SK-N-SH (cell line): ENCODE measurements at regions not wholly inside any gene's neighbourhood (a gene's known extent, or its start where the extent isn't known, plus 50 kb on each side); places are given as distances from the start of the nearest gene placed in this dataset.

ENCODE experiments used
- CTCF ChIA-PET: fragments of 300-600, 350-600 bp; formaldehyde crosslinking; extraction: SDS; loops from one replicate; lab custom pipeline; 2021; lab: Yijun Ruan, JAX
- POLR2A ChIA-PET: fragments of 350-600 bp; sonication (Branson Sonifier 250); formaldehyde crosslinking; extraction: SDS; loops from one replicate; lab custom pipeline; 2020; ENCODE audit warnings: antibody characterized with exemption, inconsistent platforms; lab: Yijun Ruan, JAX
- DNase-seq: peaks from one replicate; pipeline ENCODE4 v3.0.0; 2012
- H2AFZ ChIP-seq: fragments of 200-600 bp; sonication (generic); 2 replicates; pipeline ENCODE4 v1.8.1; 2016; ENCODE audit warnings: antibody characterized with exemption, mild to moderate bottlenecking, low read depth
- H3F3A ChIP-seq: fragments of 200-600 bp; sonication (generic); replicated peaks from 2 replicates; pipeline ENCODE3; 2016; ENCODE audit warnings: antibody characterized with exemption, mild to moderate bottlenecking; ENCODE audit not compliant: insufficient read depth
- H3K27ac ChIP-seq, 2 experiments: fragments of 200-500 bp in 1 of 2; fragments of 200-600 bp in 1 of 2; sonication (Bioruptor generic) in 1 of 2; sonication (generic), shearing (Covaris generic) in 1 of 2; 2 replicates each; pipeline versions ENCODE4 v1.5.1 to v1.6.1; 2014 to 2016; ENCODE audit warnings: low read depth in 2 of 2, inconsistent platforms in 1 of 2, low read length in 1 of 2, mild to moderate bottlenecking in 1 of 2, mixed read lengths in 1 of 2
- H3K27me3 ChIP-seq: fragments of 200-600 bp; sonication (generic), shearing (Covaris generic); 2 replicates; pipeline ENCODE4 v1.6.1; 2016; ENCODE audit warnings: mixed run types; ENCODE audit not compliant: insufficient read depth
- H3K36me3 ChIP-seq, 2 experiments: fragments of 200-500 bp in 1 of 2; fragments of 200-600 bp in 1 of 2; sonication (Bioruptor generic) in 1 of 2; sonication (generic) in 1 of 2; replicated peaks in 1 of 2; 2 replicates each; pipeline versions ENCODE3 to v1.5.1; 2014 to 2016; ENCODE audit warnings: low read length in 1 of 2, mild to moderate bottlenecking in 1 of 2; ENCODE audit not compliant: insufficient read depth in 2 of 2, control insufficient read depth in 1 of 2
- H3K4me1 ChIP-seq, 2 experiments: fragments of 200-500 bp in 1 of 2; fragments of 200-600 bp in 1 of 2; sonication (Bioruptor generic) in 1 of 2; sonication (generic), shearing (Covaris generic) in 1 of 2; 2 replicates each; pipeline versions ENCODE4 v1.5.1 to v1.6.1; 2014 to 2016; ENCODE audit warnings: low read depth in 1 of 2, low read length in 1 of 2, mixed run types in 1 of 2; ENCODE audit not compliant: insufficient read depth in 2 of 2, control insufficient read depth in 1 of 2
- H3K4me2 ChIP-seq: fragments of 200-600 bp; sonication (generic), shearing (Covaris generic); 2 replicates; pipeline ENCODE4 v1.6.1; 2017; ENCODE audit warnings: mixed run types
- H3K4me3 ChIP-seq, 2 experiments: fragments of 200-500 bp in 1 of 2; fragments of 200-600 bp in 1 of 2; sonication (Bioruptor generic) in 1 of 2; sonication (generic), shearing (Covaris generic) in 1 of 2; 2 replicates each; pipeline versions ENCODE4 v1.5.1 to v1.8.1; 2014 to 2016; ENCODE audit warnings: low read depth in 2 of 2, inconsistent platforms in 1 of 2, low read length in 1 of 2, mild to moderate bottlenecking in 1 of 2, mixed read lengths in 1 of 2, moderate library complexity in 1 of 2
- H3K79me2 ChIP-seq: fragments of 200-600 bp; sonication (generic); 2 replicates; pipeline ENCODE4 v1.8.1; 2017; ENCODE audit warnings: mild to moderate bottlenecking; ENCODE audit not compliant: insufficient read depth
- H3K9ac ChIP-seq: fragments of 200-600 bp; sonication (generic); 2 replicates; pipeline ENCODE4 v1.6.1; 2017; ENCODE audit warnings: mixed run types
- H3K9me2 ChIP-seq: fragments of 200-600 bp; sonication (generic); 2 replicates; pipeline ENCODE4 v1.6.1; 2017; ENCODE audit warnings: mixed run types
- H3K9me3 ChIP-seq: fragments of 200-600 bp; sonication (generic); 2 replicates; pipeline ENCODE4 v1.6.1; 2017; ENCODE audit warnings: mixed run types, mild to moderate bottlenecking, moderate library complexity
- H4K20me1 ChIP-seq: fragments of 200-600 bp; sonication (generic); 2 replicates; pipeline ENCODE4 v1.6.1; 2017; ENCODE audit warnings: mild to moderate bottlenecking, mixed run types; ENCODE audit not compliant: insufficient read depth
- ELF1 ChIP-seq: IDR thresholded peaks from 2 replicates; pipeline ENCODE4 v1.4.0; 2012
- EP300 ChIP-seq, 2 experiments: IDR thresholded peaks; 2 replicates each; pipeline versions ENCODE4 v1.4.0 to v1.6.1; 2012; ENCODE audit warnings: borderline replicate concordance in 1 of 2, low read depth in 1 of 2, low read length in 1 of 2
- MEF2A ChIP-seq: IDR thresholded peaks from 2 replicates; pipeline ENCODE4 v1.4.0; 2012; ENCODE audit warnings: low read depth, borderline replicate concordance
- NFIC ChIP-seq: IDR thresholded peaks from 2 replicates; pipeline ENCODE4 v1.4.0; 2012; ENCODE audit warnings: borderline replicate concordance
- NRF1 ChIP-seq: IDR thresholded peaks from 2 replicates; pipeline ENCODE4 v1.6.1; 2012; ENCODE audit warnings: low read depth, mild to moderate bottlenecking, low read length
- POLR2AphosphoS5 ChIP-seq: IDR thresholded peaks from 2 replicates; pipeline ENCODE4 v1.6.1; 2012; ENCODE audit warnings: low read depth, low read length
- RCOR1 ChIP-seq: fragments of 150-350 bp; IDR thresholded peaks from 2 replicates; pipeline ENCODE4 v1.6.1; 2017; ENCODE audit warnings: antibody characterized with exemption, low read length
- REST ChIP-seq: IDR thresholded peaks from 2 replicates; pipeline ENCODE4 v1.6.1; 2012; ENCODE audit warnings: mild to moderate bottlenecking, low read depth, low read length, moderate library complexity
- TAF1 ChIP-seq: IDR thresholded peaks from 2 replicates; pipeline ENCODE4 v1.6.1; 2012; ENCODE audit warnings: low read depth, mild to moderate bottlenecking, low read length, moderate library complexity, borderline replicate concordance
- TCF12 ChIP-seq: IDR thresholded peaks from 2 replicates; pipeline ENCODE4 v1.4.0; 2012
- USF1 ChIP-seq: IDR thresholded peaks from 2 replicates; pipeline ENCODE4 v1.4.0; 2012; ENCODE audit warnings: low read depth, borderline replicate concordance
- USF2 ChIP-seq: fragments of 150-350 bp; IDR thresholded peaks from 2 replicates; pipeline ENCODE4 v1.6.1; 2017; ENCODE audit warnings: antibody characterized with exemption, low read length, low read depth, borderline replicate concordance
- WGBS: methylation state at CpG from one replicate; pipeline ENCODE4 v1.1.6; 2017; ENCODE audit warnings: low lambda C conversion rate; 5-methylcytosine and 5-hydroxymethylcytosine counted together
- TF ChIP-seq, protein P1 (sequence below): IDR thresholded peaks from 2 replicates; pipeline ENCODE4; 2012

DNA sequence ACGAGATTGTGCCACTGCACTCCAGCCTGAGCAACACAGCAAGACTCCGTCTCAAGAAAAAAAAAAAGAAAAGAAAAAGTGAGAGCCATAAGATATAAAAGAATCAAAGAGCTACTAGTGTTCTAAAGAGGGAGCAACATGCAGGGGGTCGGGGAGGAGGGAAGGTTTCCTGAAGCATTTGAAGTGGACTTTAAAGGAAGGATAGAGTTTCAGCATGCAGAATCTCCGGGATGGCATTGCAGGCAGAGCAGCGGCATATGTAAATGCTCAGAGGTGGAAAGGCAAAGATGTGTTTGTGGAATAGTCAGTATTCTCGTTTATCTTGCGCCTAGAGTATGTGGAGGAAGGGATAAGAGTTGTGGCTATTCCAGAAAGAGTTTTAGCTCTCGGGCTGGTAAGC is 447.6 kb upstream of the NFE2L3 start:
- no peak for DNase-seq
- ChIA-PET CTCF (interaction anchor here (0.6 to 1.9 kb wide), 4 partner anchors 10 to 422 kb away, joined by 3 to 4 read pairs (median 4); no protein-coding TSS in a partner anchor), POLR2A (interaction anchor here (0.6 to 0.7 kb wide), 2 partner anchors 22 to 117 kb away, joined by 4 to 5 read pairs; no protein-coding TSS in a partner anchor)
- WGBS = 46% methylated on average over 8 of the region's 8 CpGs
- H3K9me3 ChIP-seq = peaks cover 9% of the 10 kb centered on the region; the same call in 1 of the 2 replicates
- H3K4me3 ChIP-seq = no peak overlapping the region
- H3K27me3 ChIP-seq = no peaks in the 10 kb centered on the region
- no peak for TF ChIP-seq USF1
- TF ChIP-seq POLR2AphosphoS5 = no peak
- no peak for TF ChIP-seq NRF1
- TF ChIP-seq ELF1 = no peak
- TF ChIP-seq RCOR1 = no peak
- no peak for TF ChIP-seq TAF1
- no peak for TF ChIP-seq REST
- no peak for TF ChIP-seq USF2
- no peak for TF ChIP-seq MEF2A
- TF ChIP-seq, protein P1, sequence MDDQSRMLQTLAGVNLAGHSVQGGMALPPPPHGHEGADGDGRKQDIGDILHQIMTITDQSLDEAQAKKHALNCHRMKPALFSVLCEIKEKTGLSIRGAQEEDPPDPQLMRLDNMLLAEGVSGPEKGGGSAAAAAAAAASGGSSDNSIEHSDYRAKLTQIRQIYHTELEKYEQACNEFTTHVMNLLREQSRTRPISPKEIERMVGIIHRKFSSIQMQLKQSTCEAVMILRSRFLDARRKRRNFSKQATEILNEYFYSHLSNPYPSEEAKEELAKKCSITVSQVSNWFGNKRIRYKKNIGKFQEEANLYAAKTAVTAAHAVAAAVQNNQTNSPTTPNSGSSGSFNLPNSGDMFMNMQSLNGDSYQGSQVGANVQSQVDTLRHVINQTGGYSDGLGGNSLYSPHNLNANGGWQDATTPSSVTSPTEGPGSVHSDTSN = no peak
- TF ChIP-seq TCF12 = no peak
- no peak for TF ChIP-seq NFIC
- no peak for TF ChIP-seq EP300 (IDR thresholded peaks at IDR 0.05; ENCODE audit: borderline replicate concordance in 1 of 2, low read depth in 1 of 2, low read length in 1 of 2)
- no peaks in the 10 kb centered on the region for H3K36me3 ChIP-seq
- H3K4me2 ChIP-seq = no peak overlapping the region
- H3K9ac ChIP-seq = no peak overlapping the region
- no peak overlapping the region for H3K27ac ChIP-seq
- H4K20me1 ChIP-seq = no peaks in the 10 kb centered on the region
- H3K4me1 ChIP-seq = peaks cover 0 to 5% of the 10 kb centered on the region in 2 experiments; a peak in 1 of 4 replicates
- no peak overlapping the region for H2AFZ ChIP-seq
- no peaks in the 10 kb centered on the region for H3K79me2 ChIP-seq
- no peaks in the 10 kb centered on the region for H3K9me2 ChIP-seq
- H3F3A ChIP-seq = no peaks in the 10 kb centered on the region
